ENCODE measurements at regions not wholly inside any gene's neighbourhood (a gene's known extent, or its start where the extent isn't known, plus 50 kb on each side); places are given as distances from the start of the nearest gene placed in this dataset.

GRCh38 chr2:204277226-204277625 lies 268.0 kb upstream of the PARD3B start:
- DNase-seq, result no peak

GRCh38 chr2:204278454-204278853 lies 266.8 kb upstream of the PARD3B start:
- DNase-seq, result no peak

- DNase-seq, result no peak
Observed at GRCh38 chr2:204279819-204280218, 265.5 kb upstream of the PARD3B start.

- DNase-seq, result no peak
Observed at GRCh38 chr2:204280262-204280668, 265.0 kb upstream of the PARD3B start.

GRCh38 chr2:204282081-204282480 lies 263.2 kb upstream of the PARD3B start:
- no peak for DNase-seq

- DNase-seq, result no peak
Observed at GRCh38 chr2:204282525-204282924, 262.8 kb upstream of the PARD3B start.

- DNase-seq, result no peak
Observed at GRCh38 chr2:204289066-204289465, 256.2 kb upstream of the PARD3B start.

- no peak for DNase-seq
Observed at GRCh38 chr2:204292439-204292838, 252.8 kb upstream of the PARD3B start.

GRCh38 chr2:204293884-204294747 lies 251.2 kb upstream of the PARD3B start:
- DNase-seq, result no peak

GRCh38 chr2:204298404-204298803 lies 246.9 kb upstream of the PARD3B start:
- no peak for DNase-seq

- DNase-seq, result no peak
Observed at GRCh38 chr2:204299766-204300165, 245.5 kb upstream of the PARD3B start.

- DNase-seq, result no peak
Observed at GRCh38 chr2:204306667-204307066, 238.6 kb upstream of the PARD3B start.

- no peak for DNase-seq
Observed at GRCh38 chr2:204312105-204312504, 233.2 kb upstream of the PARD3B start.

GRCh38 chr2:204313256-204313655 lies 232.0 kb upstream of the PARD3B start:
- DNase-seq, result no peak

- DNase-seq, result no peak
Observed at GRCh38 chr2:204315236-204315662, 230.0 kb upstream of the PARD3B start.

GRCh38 chr2:204317640-204318039 lies 227.6 kb upstream of the PARD3B start:
- DNase-seq, result no peak

GRCh38 chr2:204321027-204321800 lies 224.1 kb upstream of the PARD3B start:
- no peak for DNase-seq

GRCh38 chr2:204321910-204322751 lies 223.1 kb upstream of the PARD3B start:
- DNase-seq, result no peak

- DNase-seq, result peak; percentile 29
Observed at GRCh38 chr2:204325468-204325867, 219.8 kb upstream of the PARD3B start.

- no peak for DNase-seq
Observed at GRCh38 chr2:204328373-204328772, 216.9 kb upstream of the PARD3B start.

GRCh38 chr2:204329016-204329415 lies 216.3 kb upstream of the PARD3B start:
- no peak for DNase-seq

- DNase-seq, result no peak
Observed at GRCh38 chr2:204329532-204329931, 215.7 kb upstream of the PARD3B start.

GRCh38 chr2:204331180-204331579 lies 214.1 kb upstream of the PARD3B start:
- no peak for DNase-seq
